DND-41 (cell line): ENCODE measurements at regions not wholly inside any gene's neighbourhood (a gene's known extent, or its start where the extent isn't known, plus 50 kb on each side); places are given as distances from the start of the nearest gene placed in this dataset.

Source experiments
- ATAC-seq: fragments of 200-7000 bp; cut with Tn5 transposase; 3 replicates; pipeline ENCODE4 v1.9.1; 2021; ENCODE audit warnings: low read depth; ENCODE audit not compliant: insufficient read depth
- DNase-seq: peaks from one replicate; pipeline ENCODE4 v3.0.0-alpha.2; 2020
- H2AFZ ChIP-seq: 2 replicates; pipeline ENCODE4 v1.6.0; 2012; ENCODE audit warnings: low read depth, low read length
- H3K27ac ChIP-seq: 2 replicates; pipeline ENCODE4 v1.5.1; 2012; ENCODE audit warnings: low read length, inconsistent platforms
- H3K27me3 ChIP-seq: fragments of 200-600 bp; sonication (generic); 2 replicates; pipeline ENCODE4 v1.6.0; 2012; ENCODE audit warnings: low read length, mild to moderate bottlenecking, inconsistent platforms; ENCODE audit not compliant: insufficient read depth, poor library complexity
- H3K36me3 ChIP-seq: 2 replicates; pipeline ENCODE4 v1.5.1; 2012; ENCODE audit warnings: low read length, inconsistent platforms; ENCODE audit not compliant: insufficient read depth
- H3K4me1 ChIP-seq: 2 replicates; pipeline ENCODE4 v1.5.1; 2012; ENCODE audit warnings: mild to moderate bottlenecking, low read length; ENCODE audit not compliant: insufficient read depth
- H3K4me2 ChIP-seq: 2 replicates; pipeline ENCODE4 v1.6.0; 2012; ENCODE audit warnings: mild to moderate bottlenecking, moderate library complexity, low read length, inconsistent platforms; ENCODE audit not compliant: insufficient read depth
- H3K4me3 ChIP-seq, 2 experiments: fragments of 200-600 bp in 1 of 2; shearing (Covaris generic) in 1 of 2; 2 replicates each; pipeline ENCODE4 v1.5.1; 2012 to 2016; ENCODE audit warnings: inconsistent platforms in 2 of 2, low read length in 2 of 2, mild to moderate bottlenecking in 2 of 2, low read depth in 1 of 2, moderate library complexity in 1 of 2
- H3K79me2 ChIP-seq: 2 replicates; pipeline ENCODE4 v1.6.0; 2012; ENCODE audit warnings: low read length, inconsistent platforms; ENCODE audit not compliant: insufficient read depth
- H3K9ac ChIP-seq: 2 replicates; pipeline ENCODE4 v1.6.0; 2012; ENCODE audit warnings: low read depth, mild to moderate bottlenecking, inconsistent platforms, low read length, moderate library complexity
- H3K9me3 ChIP-seq: 2 replicates; pipeline ENCODE4 v1.5.1; 2012; ENCODE audit warnings: low read length, moderate library complexity, mild to moderate bottlenecking, inconsistent platforms; ENCODE audit not compliant: insufficient read depth, severe bottlenecking
- H4K20me1 ChIP-seq: 2 replicates; pipeline ENCODE4 v1.6.0; 2012; ENCODE audit warnings: low read length; ENCODE audit not compliant: insufficient read depth
- CTCF ChIP-seq: IDR thresholded peaks from 2 replicates; pipeline ENCODE4 v1.5.1; 2012; ENCODE audit warnings: borderline replicate concordance, low read length, moderate library complexity, mild to moderate bottlenecking; ENCODE audit not compliant: poor library complexity, severe bottlenecking; ENCODE audit errors: extremely low read depth
- EZH2 ChIP-seq: IDR thresholded peaks from 3 replicates; pipeline ENCODE4 v1.6.1; 2012; ENCODE audit warnings: borderline replicate concordance, low read depth, mild to moderate bottlenecking, moderate library complexity, low read length, inconsistent platforms; ENCODE audit not compliant: severe bottlenecking

GRCh38 chr1:67601539-67601938 lies 83.5 kb upstream of the GADD45A start:
- H3K27ac ChIP-seq: no peak overlapping the region
- no peak for TF ChIP-seq EZH2
- TF ChIP-seq CTCF: no peak
- H3K79me2 ChIP-seq: no peaks in the 10 kb centered on the region
- no peaks in the 10 kb centered on the region for H3K27me3 ChIP-seq
- H3K4me3 ChIP-seq: no peak overlapping the region
- H2AFZ ChIP-seq: no peak overlapping the region
- no peaks in the 10 kb centered on the region for H3K4me1 ChIP-seq
- no peaks in the 10 kb centered on the region for H3K36me3 ChIP-seq
- H3K4me2 ChIP-seq: no peak overlapping the region
- DNase-seq: no peak
- no peaks in the 10 kb centered on the region for H4K20me1 ChIP-seq
- no peaks in the 10 kb centered on the region for H3K9me3 ChIP-seq
- ATAC-seq: no peak
- no peak overlapping the region for H3K9ac ChIP-seq

- Histone ChIP-seq H3K79me2 (no peaks in the 10 kb centered on the region), H3K27ac (no peak overlapping the region), H3K27me3 (no peaks in the 10 kb centered on the region), H2AFZ (no peak overlapping the region), H3K4me3 (no peak overlapping the region), H3K9me3 (no peaks in the 10 kb centered on the region), H3K4me1 (no peaks in the 10 kb centered on the region), H3K9ac (no peak overlapping the region), H3K4me2 (no peak overlapping the region), H3K36me3 (no peaks in the 10 kb centered on the region), H4K20me1 (no peaks in the 10 kb centered on the region)
- DNase-seq (no peak), ATAC-seq (no peak)
- TF ChIP-seq CTCF (no peak), EZH2 (no peak)
Measured at GRCh38 chr1:67601955-67602354, 83.0 kb upstream of the GADD45A start.

- H2AFZ ChIP-seq: no peak overlapping the region
- H3K79me2 ChIP-seq: no peaks in the 10 kb centered on the region
- no peak for DNase-seq
- H4K20me1 ChIP-seq: no peaks in the 10 kb centered on the region
- TF ChIP-seq EZH2 (no peak), CTCF (no peak)
- no peaks in the 10 kb centered on the region for H3K36me3 ChIP-seq
- no peak for ATAC-seq
- no peak overlapping the region for H3K27ac ChIP-seq
- no peaks in the 10 kb centered on the region for H3K4me1 ChIP-seq
- H3K4me3 ChIP-seq: no peak overlapping the region
- H3K4me2 ChIP-seq: no peak overlapping the region
- H3K27me3 ChIP-seq: no peaks in the 10 kb centered on the region
- no peaks in the 10 kb centered on the region for H3K9me3 ChIP-seq
- H3K9ac ChIP-seq: no peak overlapping the region
Measured at GRCh38 chr1:67604778-67605177, 80.2 kb upstream of the GADD45A start.

GRCh38 chr1:67605209-67605780 lies 79.7 kb upstream of the GADD45A start:
- no peaks in the 10 kb centered on the region for H3K79me2 ChIP-seq
- no peaks in the 10 kb centered on the region for H3K9me3 ChIP-seq

More at GRCh38 chr1:67605209-67605780, 79.7 kb upstream of the GADD45A start:
- DNase-seq (no peak), ATAC-seq (no peak)
- no peak overlapping the region for H3K4me2 ChIP-seq
- no peaks in the 10 kb centered on the region for H3K4me1 ChIP-seq
- no peak overlapping the region for H3K9ac ChIP-seq
- H3K36me3 ChIP-seq: no peaks in the 10 kb centered on the region
- H4K20me1 ChIP-seq: no peaks in the 10 kb centered on the region
- no peak overlapping the region for H3K4me3 ChIP-seq
- TF ChIP-seq EZH2: no peak
- TF ChIP-seq CTCF: no peak
- no peak overlapping the region for H3K27ac ChIP-seq
- no peaks in the 10 kb centered on the region for H3K27me3 ChIP-seq
- H2AFZ ChIP-seq: no peak overlapping the region
